Tibial artery (tissue), 4 donors: ENCODE measurements at regions not wholly inside any gene's neighbourhood (a gene's known extent, or its start where the extent isn't known, plus 50 kb on each side); places are given as distances from the start of the nearest gene placed in this dataset.

ENCODE experiments used
- DNase-seq, 2 donors: peaks; one replicate each; pipeline ENCODE4 v3.0.0-alpha.2; 2019
- H3K27ac ChIP-seq, 2 donors: fragments of 200-600 bp; sonication (generic) in 1 of 2; 1 replicate in 1 of 2; 2 replicates in 1 of 2; pipeline ENCODE4 v1.5.1; 2018 to 2019; ENCODE audit warnings: mild to moderate bottlenecking in 1 of 2
- H3K27me3 ChIP-seq, 2 donors: fragments of 200-600 bp; sonication (generic) in 1 of 2; one replicate each; pipeline versions ENCODE4 v1.5.1 to v1.6.0; 2016 to 2019
- H3K36me3 ChIP-seq, 3 donors: fragments of 200-600 bp; sonication (generic) in 2 of 3; one replicate each; pipeline ENCODE4 v1.5.1; 2016 to 2019; ENCODE audit warnings: mild to moderate bottlenecking in 2 of 3
- H3K4me1 ChIP-seq, 4 donors: fragments of 200-600 bp; sonication (generic) in 2 of 4; 1 replicate in 3 of 4; 2 replicates in 1 of 4; pipeline ENCODE4 v1.5.1; 2016 to 2019
- H3K4me3 ChIP-seq, 2 donors: fragments of 200-600 bp; sonication (generic) in 1 of 2; 1 replicate in 1 of 2; 2 replicates in 1 of 2; pipeline ENCODE4 v1.5.1; 2018 to 2019; ENCODE audit warnings: mild to moderate bottlenecking in 2 of 2
- H3K9me3 ChIP-seq, 3 donors: fragments of 200-600 bp; sonication (generic) in 1 of 3; one replicate each; pipeline ENCODE4 v1.5.1; 2016 to 2019
- intact Hi-C: fragments of 100-400 bp; cut with DNase I; formaldehyde crosslinking; loops from one replicate; pipeline ENCODE4 v1.15.0; 2023; ENCODE audit warnings: low total_unique reads
- TF ChIP-seq, protein P1 (sequence below), 2 experiments: fragments of 200-600 bp in 1 of 2; fragments of 450-650 bp in 1 of 2; IDR thresholded peaks; one replicate each; pipeline ENCODE4 v1.5.1; 2017 to 2019; ENCODE audit warnings: antibody characterized with exemption in 2 of 2, mild to moderate bottlenecking in 1 of 2, moderate library complexity in 1 of 2

DNA sequence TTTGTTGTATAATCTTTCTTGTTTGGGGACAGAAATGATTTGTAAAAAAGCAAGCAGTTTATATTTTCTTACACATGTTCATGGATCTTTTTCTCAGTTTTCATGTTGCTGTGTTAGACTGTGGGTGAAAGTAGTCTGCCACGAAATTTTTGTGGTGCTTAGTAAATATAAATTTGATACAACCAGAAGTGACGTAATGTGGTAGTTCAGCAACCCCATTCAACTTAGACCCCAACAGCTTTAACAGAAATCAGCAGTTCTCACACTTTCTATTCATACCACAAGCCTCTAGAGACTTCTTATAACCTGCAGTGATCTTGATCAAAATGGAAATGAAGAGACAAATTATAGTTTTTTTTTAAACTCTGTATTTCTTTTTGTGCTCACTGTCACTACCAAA lies 120.2 kb upstream of the IGSF10 start:
- no peaks in the 10 kb centered on the region for H3K9me3 ChIP-seq
- intact Hi-C loops: no loop called here
- no peak for DNase-seq
- no peaks in the 10 kb centered on the region for H3K4me1 ChIP-seq
- H3K36me3 ChIP-seq: no peaks in the 10 kb centered on the region
- H3K27me3 ChIP-seq: no peaks in the 10 kb centered on the region
- no peak overlapping the region for H3K27ac ChIP-seq
- no peak overlapping the region for H3K4me3 ChIP-seq
- TF ChIP-seq, protein P1, sequence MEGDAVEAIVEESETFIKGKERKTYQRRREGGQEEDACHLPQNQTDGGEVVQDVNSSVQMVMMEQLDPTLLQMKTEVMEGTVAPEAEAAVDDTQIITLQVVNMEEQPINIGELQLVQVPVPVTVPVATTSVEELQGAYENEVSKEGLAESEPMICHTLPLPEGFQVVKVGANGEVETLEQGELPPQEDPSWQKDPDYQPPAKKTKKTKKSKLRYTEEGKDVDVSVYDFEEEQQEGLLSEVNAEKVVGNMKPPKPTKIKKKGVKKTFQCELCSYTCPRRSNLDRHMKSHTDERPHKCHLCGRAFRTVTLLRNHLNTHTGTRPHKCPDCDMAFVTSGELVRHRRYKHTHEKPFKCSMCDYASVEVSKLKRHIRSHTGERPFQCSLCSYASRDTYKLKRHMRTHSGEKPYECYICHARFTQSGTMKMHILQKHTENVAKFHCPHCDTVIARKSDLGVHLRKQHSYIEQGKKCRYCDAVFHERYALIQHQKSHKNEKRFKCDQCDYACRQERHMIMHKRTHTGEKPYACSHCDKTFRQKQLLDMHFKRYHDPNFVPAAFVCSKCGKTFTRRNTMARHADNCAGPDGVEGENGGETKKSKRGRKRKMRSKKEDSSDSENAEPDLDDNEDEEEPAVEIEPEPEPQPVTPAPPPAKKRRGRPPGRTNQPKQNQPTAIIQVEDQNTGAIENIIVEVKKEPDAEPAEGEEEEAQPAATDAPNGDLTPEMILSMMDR (IDR thresholded peaks at IDR 0.05): no peak

DNA sequence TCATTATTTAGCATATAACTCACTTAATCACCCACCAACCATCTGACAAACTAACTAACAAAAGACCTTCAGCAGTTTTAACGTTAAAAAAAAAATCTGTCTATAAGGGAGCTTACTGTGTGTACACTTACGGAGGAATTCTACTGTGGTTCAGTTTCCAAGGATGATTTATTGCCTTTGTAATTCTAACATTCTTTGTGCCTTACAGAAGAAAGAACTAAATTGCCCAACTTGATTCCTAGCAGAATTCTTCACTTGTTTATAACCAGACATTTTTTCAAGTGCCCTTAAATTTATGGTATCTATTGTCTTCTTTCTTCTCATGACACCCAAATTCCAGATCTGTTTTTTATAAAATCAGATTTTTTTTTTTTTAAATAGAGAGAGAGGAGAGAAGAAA lies 119.7 kb upstream of the IGSF10 start:
- Histone ChIP-seq H3K9me3 (peaks cover 0 to under 1% (median 0%) of the 10 kb centered on the region in 3 donors), H3K27me3 (no peaks in the 10 kb centered on the region), H3K36me3 (no peaks in the 10 kb centered on the region), H3K27ac (no peak overlapping the region), H3K4me1 (no peaks in the 10 kb centered on the region), H3K4me3 (no peak overlapping the region)
- TF ChIP-seq, protein P1 (IDR thresholded peaks at IDR 0.05): no peak
- intact Hi-C loops: no loop called here
- no peak for DNase-seq

DNA sequence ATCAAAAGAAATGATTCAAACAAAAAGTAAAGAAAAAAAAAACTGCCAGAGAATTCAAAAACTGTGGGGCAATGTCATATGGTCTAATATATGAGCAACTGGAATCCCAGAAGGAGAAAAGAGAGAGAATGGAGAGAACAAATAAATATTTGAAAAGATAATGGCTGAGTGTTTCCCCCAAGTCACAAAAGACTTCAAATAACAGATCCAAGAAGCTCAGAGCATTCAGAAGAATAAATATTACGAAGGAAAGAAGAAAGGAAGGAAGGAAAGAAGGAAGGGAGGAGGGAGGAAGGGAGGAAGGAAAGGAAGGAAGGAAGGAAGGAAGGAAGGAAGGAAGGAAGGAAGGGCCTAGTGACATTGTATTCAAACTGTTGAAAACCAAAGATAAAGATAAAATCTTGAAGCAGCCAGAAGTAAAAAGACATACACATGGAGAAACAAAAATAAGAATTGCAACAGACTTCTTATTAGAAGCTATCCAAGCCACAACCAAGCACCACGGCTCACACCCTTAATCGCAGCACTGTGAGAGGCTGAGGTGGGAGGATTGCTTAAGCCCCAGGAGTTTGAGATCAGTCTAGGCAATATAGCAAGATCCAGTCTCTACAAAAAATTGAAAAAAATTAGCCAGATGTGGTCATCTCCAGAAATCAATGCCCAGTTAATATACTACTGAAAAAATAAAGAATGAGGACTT lies 118.9 kb upstream of the IGSF10 start:
- Histone ChIP-seq H3K27me3 (no peaks in the 10 kb centered on the region), H3K4me1 (no peaks in the 10 kb centered on the region), H3K27ac (no peak overlapping the region), H3K4me3 (no peak overlapping the region), H3K36me3 (no peaks in the 10 kb centered on the region), H3K9me3 (peaks cover 0 to 8% (median 0%) of the 10 kb centered on the region in 3 donors)
- intact Hi-C loops: no loop called here
- peak; percentile 45 to 68 for DNase-seq
- TF ChIP-seq, protein P1 (IDR thresholded peaks at IDR 0.05): no peak

DNA sequence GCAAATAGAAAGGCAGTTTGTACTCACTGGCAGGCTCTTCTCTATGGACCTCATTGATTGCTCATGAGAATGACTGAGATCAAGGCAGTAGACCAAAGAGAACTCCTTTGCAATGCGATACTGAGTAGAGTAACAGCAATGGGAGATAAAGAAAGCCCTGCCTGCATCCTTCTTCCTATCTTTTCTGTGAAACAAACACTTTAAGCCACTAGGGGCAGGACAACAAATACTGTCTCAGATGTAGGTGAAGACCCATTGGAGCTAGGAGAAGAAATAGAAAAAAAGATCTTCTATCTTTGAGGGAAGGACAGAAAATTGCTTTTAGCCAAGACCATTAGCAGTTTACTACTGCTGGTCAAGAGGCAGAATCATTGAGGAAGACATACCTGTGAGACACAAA lies 117.6 kb upstream of the IGSF10 start:
- no peak overlapping the region for H3K27ac ChIP-seq
- TF ChIP-seq, protein P1 (IDR thresholded peaks at IDR 0.05): no peak
- no peak for DNase-seq
- no peak overlapping the region for H3K4me3 ChIP-seq
- peaks cover 0 to 8% (median 0%) of the 10 kb centered on the region in 3 donors for H3K9me3 ChIP-seq
- H3K4me1 ChIP-seq: no peaks in the 10 kb centered on the region
- H3K36me3 ChIP-seq: no peaks in the 10 kb centered on the region
- intact Hi-C loops: no loop called here
- H3K27me3 ChIP-seq: no peaks in the 10 kb centered on the region

DNA sequence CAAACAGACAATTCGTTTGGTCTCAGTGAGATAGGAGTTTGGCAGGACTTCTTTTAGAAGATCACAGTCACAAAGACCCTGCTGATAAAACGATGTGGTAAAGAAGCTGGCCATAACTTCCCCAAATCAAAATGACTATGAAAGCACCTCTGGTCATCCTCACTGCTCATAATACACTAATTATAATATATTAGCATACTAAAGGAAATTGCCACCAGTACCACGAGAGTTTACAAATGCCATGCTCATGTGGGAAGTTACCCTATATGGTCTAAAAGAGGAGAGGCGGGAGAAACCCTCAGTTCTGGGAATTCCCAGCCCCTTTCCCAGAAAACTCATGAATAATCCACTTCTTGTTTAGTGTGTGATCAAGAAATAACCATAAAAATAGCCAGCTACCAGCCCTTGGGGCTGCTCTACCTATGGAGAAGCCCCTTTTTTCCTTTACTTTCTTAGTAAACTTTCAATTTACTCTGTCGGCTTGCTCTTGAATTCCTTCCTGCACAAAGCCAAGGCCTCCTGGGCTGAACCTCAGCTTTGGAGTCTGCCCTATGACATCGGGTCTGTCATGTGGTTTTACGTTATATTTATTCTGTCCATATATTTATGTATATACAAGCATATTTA lies 115.8 kb upstream of the IGSF10 start:
- Histone ChIP-seq H3K27me3 (no peaks in the 10 kb centered on the region), H3K4me3 (no peak overlapping the region), H3K27ac (no peak overlapping the region), H3K36me3 (no peaks in the 10 kb centered on the region), H3K9me3 (peaks cover 0 to 8% (median 0%) of the 10 kb centered on the region in 3 donors), H3K4me1 (no peaks in the 10 kb centered on the region)
- DNase-seq: no peak
- intact Hi-C loops: no loop called here
- TF ChIP-seq, protein P1 (IDR thresholded peaks at IDR 0.05): no peak
